Kidney (tissue), 13 donors: ENCODE measurements at regions not wholly inside any gene's neighbourhood (a gene's known extent, or its start where the extent isn't known, plus 50 kb on each side); places are given as distances from the start of the nearest gene placed in this dataset.
A peak's percentile ranks its signal among the peaks of the same experiment; 100 is the strongest.
"Not testable (repeated sequence)": the region's sequence is repeated elsewhere in the genome, so short reads cannot be mapped to it uniquely, and the experiment has no call there.

ENCODE experiments used
- DNase-seq, 5 donors: peaks; one replicate each; pipeline ENCODE4 v3.0.0-alpha.2; 2013 to 2020
- FAIRE-seq: peaks from 2 replicates; lab custom pipeline; 2012; peaks lifted over from hg19 to GRCh38; lab: Jason Lieb, UNC
- H3K27ac ChIP-seq, 2 donors: one replicate each; pipeline ENCODE4 v1.7.0; 2013; ENCODE audit warnings: low read depth in 2 of 2, low read length in 2 of 2, inconsistent platforms in 1 of 2
- H3K27me3 ChIP-seq: one replicate; pipeline ENCODE4 v1.7.1; 2013; ENCODE audit warnings: low read length, inconsistent platforms; ENCODE audit not compliant: control insufficient read depth, insufficient read depth
- H3K36me3 ChIP-seq, 3 donors: one replicate each; pipeline versions ENCODE4 v1.7.0 to v1.7.1; 2013; ENCODE audit warnings: low read length in 3 of 3, control low read depth in 1 of 3, inconsistent platforms in 1 of 3; ENCODE audit not compliant: insufficient read depth in 3 of 3, control insufficient read depth in 2 of 3
- H3K4me1 ChIP-seq, 3 donors: one replicate each; pipeline versions ENCODE4 v1.7.0 to v1.7.1; 2013; ENCODE audit warnings: low read length in 3 of 3, inconsistent platforms in 1 of 3, low read depth in 1 of 3; ENCODE audit not compliant: control insufficient read depth in 2 of 3, insufficient read depth in 2 of 3
- H3K4me3 ChIP-seq, 3 donors: one replicate each; pipeline versions ENCODE4 v1.7.0 to v1.8.1; 2013; ENCODE audit warnings: low read length in 3 of 3, control low read depth in 1 of 3, inconsistent platforms in 1 of 3
- H3K9ac ChIP-seq, 3 donors: one replicate each; pipeline versions ENCODE4 v1.7.0 to v1.7.1; 2013; ENCODE audit warnings: low read length in 3 of 3, control low read depth in 1 of 3, inconsistent platforms in 1 of 3
- H3K9me3 ChIP-seq, 3 donors: one replicate each; pipeline versions ENCODE4 v1.7.0 to v1.7.1; 2013; ENCODE audit warnings: low read length in 3 of 3, control low read depth in 1 of 3, inconsistent platforms in 1 of 3; ENCODE audit not compliant: control insufficient read depth in 2 of 3, insufficient read depth in 1 of 3
- CTCF ChIP-seq: IDR thresholded peaks from 3 replicates; pipeline ENCODE4 v1.5.1; 2012; ENCODE audit warnings: mild to moderate bottlenecking, moderate library complexity, borderline replicate concordance; ENCODE audit not compliant: insufficient read depth; ENCODE audit errors: extremely low read depth
- intact Hi-C: fragments of 100-400 bp; cut with DNase I; formaldehyde crosslinking; loops from one replicate; pipeline ENCODE4 v1.11.1; 2022
- donor health status: control.
- donor health status: control.
- donor health status: control.
- donor health status: control.
- donor health status: control.
- donor health status: DM: yes; HTN: yes; CAD: no.
- donor health status: Normal renal cell carcinoma (clear cell type).

GRCh38 chr6:140661691-140662090 is 1287.2 kb upstream of the CITED2 start:
- DNase-seq (no peak), FAIRE-seq (no peak)
- no peak for TF ChIP-seq CTCF

GRCh38 chr6:140660295-140660694 is 1285.8 kb upstream of the CITED2 start:
- H3K27ac ChIP-seq: no peak overlapping the region
- intact Hi-C loops: no loop called here
- FAIRE-seq (no peak), DNase-seq (no peak)
- H3K4me1 ChIP-seq: no peaks in the 10 kb centered on the region
- H3K9ac ChIP-seq: no peak overlapping the region
- no peaks in the 10 kb centered on the region for H3K27me3 ChIP-seq
- H3K9me3 ChIP-seq: no peaks in the 10 kb centered on the region
- H3K36me3 ChIP-seq: no peaks in the 10 kb centered on the region
- no peak overlapping the region for H3K4me3 ChIP-seq
- TF ChIP-seq CTCF: no peak

More at GRCh38 chr6:140661691-140662090, 1287.2 kb upstream of the CITED2 start:
- Histone ChIP-seq H3K9me3 (no peaks in the 10 kb centered on the region), H3K36me3 (no peaks in the 10 kb centered on the region), H3K4me1 (no peaks in the 10 kb centered on the region), H3K27ac (no peak overlapping the region), H3K4me3 (no peak overlapping the region), H3K9ac (no peak overlapping the region), H3K27me3 (no peaks in the 10 kb centered on the region)
- intact Hi-C loops: no loop called here

GRCh38 chr6:140653972-140654371 is 1279.5 kb upstream of the CITED2 start:
- FAIRE-seq (no peak), DNase-seq (no peak)
- Histone ChIP-seq H3K9me3 (no peaks in the 10 kb centered on the region), H3K27ac (no peak overlapping the region), H3K36me3 (no peaks in the 10 kb centered on the region), H3K27me3 (no peaks in the 10 kb centered on the region), H3K9ac (no peak overlapping the region), H3K4me3 (no peak overlapping the region), H3K4me1 (no peaks in the 10 kb centered on the region)
- no peak for TF ChIP-seq CTCF
- intact Hi-C loops: no loop called here

GRCh38 chr6:140653506-140653905 is 1279.1 kb upstream of the CITED2 start:
- FAIRE-seq: no peak

GRCh38 chr6:140649502-140649901 is 1275.1 kb upstream of the CITED2 start:
- H3K4me3 ChIP-seq, H3K27ac ChIP-seq, H3K9me3 ChIP-seq, H3K36me3 ChIP-seq, H3K4me1 ChIP-seq, intact Hi-C loops, DNase-seq, H3K9ac ChIP-seq, FAIRE-seq, H3K27me3 ChIP-seq: not testable (repeated sequence)

More at GRCh38 chr6:140653506-140653905, 1279.1 kb upstream of the CITED2 start:
- Histone ChIP-seq H3K4me1 (no peaks in the 10 kb centered on the region), H3K4me3 (no peak overlapping the region), H3K27me3 (no peaks in the 10 kb centered on the region), H3K27ac (no peak overlapping the region), H3K36me3 (no peaks in the 10 kb centered on the region), H3K9ac (no peak overlapping the region), H3K9me3 (no peaks in the 10 kb centered on the region)
- TF ChIP-seq CTCF: no peak
- peak in 1 of 5 donors; percentile 38 for DNase-seq
- intact Hi-C loops: no loop called here
